ENCODE measurements at regions not wholly inside any gene's neighbourhood (a gene's known extent, or its start where the extent isn't known, plus 50 kb on each side); places are given as distances from the start of the nearest gene placed in this dataset.
"Not testable (repeated sequence)": the region's sequence is repeated elsewhere in the genome, so short reads cannot be mapped to it uniquely, and the experiment has no call there.

GRCh38 chr4:9505341-9505740 lies 61.1 kb downstream of the DEFB131A start:
- DNase-seq (ENCODE audit: low read depth in 2 of 3, low spot score in 1 of 3), result not testable (repeated sequence)

GRCh38 chr4:9506672-9507071 lies 62.5 kb downstream of the DEFB131A start:
- not testable (repeated sequence) for DNase-seq (ENCODE audit: low read depth in 2 of 3, low spot score in 1 of 3)

GRCh38 chr4:9512941-9513340 lies 68.7 kb downstream of the DEFB131A start:
- not testable (repeated sequence) for DNase-seq (ENCODE audit: low read depth in 2 of 3, low spot score in 1 of 3)

GRCh38 chr4:9519631-9520030 lies 75.4 kb downstream of the DEFB131A start:
- not testable (repeated sequence) for DNase-seq (ENCODE audit: low read depth in 2 of 3, low spot score in 1 of 3)

- not testable (repeated sequence) for DNase-seq (ENCODE audit: low read depth in 2 of 3, low spot score in 1 of 3)
Measured at GRCh38 chr4:9522903-9523302, 78.7 kb downstream of the DEFB131A start.

GRCh38 chr4:9524406-9524805 lies 80.2 kb downstream of the DEFB131A start:
- DNase-seq (ENCODE audit: low read depth in 2 of 3, low spot score in 1 of 3), result not testable (repeated sequence)

- peak; percentile 32 to 66 (median 59) for DNase-seq (ENCODE audit: low read depth in 2 of 3, low spot score in 1 of 3)
Measured at GRCh38 chr4:9532134-9532862, 88.1 kb downstream of the DEFB131A start.

GRCh38 chr4:9532863-9533192 lies 88.6 kb downstream of the DEFB131A start:
- DNase-seq (ENCODE audit: low read depth in 2 of 3, low spot score in 1 of 3), result not testable (repeated sequence)

- DNase-seq (ENCODE audit: low read depth in 2 of 3, low spot score in 1 of 3), result not testable (repeated sequence)
Measured at GRCh38 chr4:9537101-9537500, 92.9 kb downstream of the DEFB131A start.

GRCh38 chr4:9539939-9540520 lies 95.8 kb downstream of the DEFB131A start:
- not testable (repeated sequence) for DNase-seq (ENCODE audit: low read depth in 2 of 3, low spot score in 1 of 3)

GRCh38 chr4:9541388-9541915 lies 97.2 kb downstream of the DEFB131A start:
- DNase-seq (ENCODE audit: low read depth in 2 of 3, low spot score in 1 of 3), result not testable (repeated sequence)

- not testable (repeated sequence) for DNase-seq (ENCODE audit: low read depth in 2 of 3, low spot score in 1 of 3)
Measured at GRCh38 chr4:9544851-9545250, 100.6 kb downstream of the DEFB131A start.

GRCh38 chr4:9547470-9547869 lies 103.3 kb downstream of the DEFB131A start:
- not testable (repeated sequence) for DNase-seq (ENCODE audit: low read depth in 2 of 3, low spot score in 1 of 3)

GRCh38 chr4:9556076-9556475 lies 111.9 kb downstream of the DEFB131A start:
- not testable (repeated sequence) for DNase-seq (ENCODE audit: low read depth in 2 of 3, low spot score in 1 of 3)

GRCh38 chr4:9577869-9578268 lies 133.7 kb downstream of the DEFB131A start:
- not testable (repeated sequence) for DNase-seq (ENCODE audit: low read depth in 2 of 3, low spot score in 1 of 3)

GRCh38 chr4:9582880-9583279 lies 138.7 kb downstream of the DEFB131A start:
- DNase-seq (ENCODE audit: low read depth in 2 of 3, low spot score in 1 of 3), result not testable (repeated sequence)

- no peak for DNase-seq (ENCODE audit: low read depth in 2 of 3, low spot score in 1 of 3)
Measured at GRCh38 chr4:9592010-9592409, 147.8 kb downstream of the DEFB131A start.

GRCh38 chr4:9594948-9595347 lies 150.7 kb downstream of the DEFB131A start:
- DNase-seq (ENCODE audit: low read depth in 2 of 3, low spot score in 1 of 3), result no peak

GRCh38 chr4:9595531-9595930 lies 151.3 kb downstream of the DEFB131A start:
- not testable (repeated sequence) for DNase-seq (ENCODE audit: low read depth in 2 of 3, low spot score in 1 of 3)

GRCh38 chr4:9599266-9599665 lies 155.1 kb downstream of the DEFB131A start:
- DNase-seq (ENCODE audit: low read depth in 2 of 3, low spot score in 1 of 3), result no peak

- DNase-seq (ENCODE audit: low read depth in 2 of 3, low spot score in 1 of 3), result no peak
Measured at GRCh38 chr4:9600246-9600645, 156.0 kb downstream of the DEFB131A start.

- DNase-seq (ENCODE audit: low read depth in 2 of 3, low spot score in 1 of 3), result no peak
Measured at GRCh38 chr4:9602389-9602914, 158.2 kb downstream of the DEFB131A start.

All from stimulated activated CD4-positive, alpha-beta T cell treated with anti-CD3 and anti-CD28 coated beads, Interleukin-12 subunit alpha, Interleukin-12 subunit beta, amount 100 ng/mL, for 48 hours (primary cell).